Fibroblast of lung (primary cell): ENCODE measurements at regions not wholly inside any gene's neighbourhood (a gene's known extent, or its start where the extent isn't known, plus 50 kb on each side); places are given as distances from the start of the nearest gene placed in this dataset.

Experiments used
- DNase-seq, 2 donors: peaks; one replicate each; pipeline versions ENCODE4 v3.0.0 to v3.0.0-alpha.2; 2010; ENCODE audit warnings: low read depth in 2 of 2
- H2AFZ ChIP-seq: 2 replicates; pipeline ENCODE4 v1.5.1; 2012; ENCODE audit warnings: low read length, control low read depth, inconsistent platforms
- H3K27ac ChIP-seq: 2 replicates; pipeline ENCODE4 v1.5.1; 2011; ENCODE audit warnings: low read length, control low read depth; ENCODE audit not compliant: insufficient read depth
- H3K27me3 ChIP-seq: 2 replicates; pipeline ENCODE4 v1.5.1; 2011; ENCODE audit warnings: mild to moderate bottlenecking, low read length; ENCODE audit not compliant: control insufficient read depth, insufficient read depth
- H3K36me3 ChIP-seq: 2 replicates; pipeline ENCODE4 v1.5.1; 2011; ENCODE audit warnings: low read length; ENCODE audit not compliant: control insufficient read depth, insufficient read depth
- H3K4me1 ChIP-seq: 2 replicates; pipeline ENCODE4 v1.5.1; 2011; ENCODE audit warnings: low read length; ENCODE audit not compliant: control insufficient read depth, insufficient read depth; ENCODE audit errors: extremely low read depth
- H3K4me2 ChIP-seq: 2 replicates; pipeline ENCODE4 v1.5.1; 2011; ENCODE audit warnings: low read length, control low read depth; ENCODE audit not compliant: insufficient read depth; ENCODE audit errors: extremely low read depth
- H3K4me3 ChIP-seq, 4 experiments: fragments of 200-600 bp in 1 of 4; sonication (generic) in 1 of 4; replicated peaks in 1 of 4; 2 replicates each; pipeline ENCODE4 v1.5.1; 2011 to 2016; ENCODE audit warnings: low read length in 4 of 4, low read depth in 3 of 4, mild to moderate bottlenecking in 3 of 4, control low read depth in 2 of 4, inconsistent platforms in 1 of 4, mixed read lengths in 1 of 4; ENCODE audit not compliant: insufficient read depth in 1 of 4; ENCODE audit errors: control extremely low read depth in 1 of 4
- H3K79me2 ChIP-seq: 2 replicates; pipeline ENCODE4 v1.5.1; 2012; ENCODE audit warnings: mild to moderate bottlenecking, low read length, inconsistent platforms; ENCODE audit not compliant: control insufficient read depth, insufficient read depth
- H3K9ac ChIP-seq: 2 replicates; pipeline ENCODE4 v1.5.1; 2011; ENCODE audit warnings: mild to moderate bottlenecking, low read length, control low read depth; ENCODE audit not compliant: insufficient read depth
- H3K9me3 ChIP-seq: 2 replicates; pipeline ENCODE4 v1.5.1; 2012; ENCODE audit warnings: low read depth, low read length; ENCODE audit not compliant: control insufficient read depth, insufficient read depth
- H4K20me1 ChIP-seq: 2 replicates; pipeline ENCODE4 v1.5.1; 2011; ENCODE audit warnings: low read length; ENCODE audit not compliant: control insufficient read depth, insufficient read depth; ENCODE audit errors: extremely low read depth
- EZH2 ChIP-seq: IDR thresholded peaks from 2 replicates; pipeline ENCODE4 v1.5.1; 2012; ENCODE audit warnings: low read length, control low read depth, mild to moderate bottlenecking; ENCODE audit errors: missing control alignments
- TF ChIP-seq, protein P1 (sequence below), 2 donors: IDR thresholded peaks in 1 of 2; conservative IDR thresholded peaks in 1 of 2; 1 replicate in 1 of 2; 2 replicates in 1 of 2; pipeline ENCODE4 v1.5.1; 2011 to 2012; ENCODE audit warnings: low read length in 2 of 2, control low read depth in 1 of 2, inconsistent platforms in 1 of 2, low read depth in 1 of 2, mild to moderate bottlenecking in 1 of 2

DNA sequence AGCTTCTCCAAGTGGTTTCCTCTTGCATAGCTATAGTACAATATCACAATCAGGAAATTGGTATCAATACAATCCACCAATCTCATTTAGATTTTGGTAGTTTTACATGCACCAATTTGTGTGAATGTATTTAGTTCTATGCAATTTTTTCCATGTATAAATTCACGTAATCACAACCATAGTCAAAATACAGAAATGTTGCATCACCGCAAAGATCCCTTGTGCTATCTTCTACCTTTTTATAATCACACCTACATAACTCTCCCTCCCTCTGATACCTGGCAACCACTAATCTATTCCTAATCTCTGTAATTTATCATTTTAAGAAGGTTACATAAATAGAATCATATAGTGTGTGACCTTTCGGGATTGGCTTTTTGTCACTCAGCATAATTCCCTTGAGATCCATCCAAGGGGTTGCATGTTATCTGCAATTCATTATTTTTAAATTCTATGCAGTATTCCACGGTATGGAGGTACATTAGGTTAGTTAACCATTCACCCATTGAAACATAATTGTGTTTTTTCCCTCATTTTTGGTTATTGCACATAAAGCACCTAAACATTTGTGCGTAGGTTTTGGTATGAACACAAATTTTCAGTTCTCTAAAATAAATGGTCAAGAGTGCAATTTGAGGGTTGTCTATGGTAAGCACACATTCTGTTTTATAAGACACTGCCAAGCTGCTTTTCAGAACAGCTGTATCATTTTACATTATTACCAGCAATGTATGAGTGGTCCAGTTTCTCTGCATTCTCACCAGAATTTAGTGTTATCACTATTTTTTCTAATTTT, 95.1 kb upstream of the SLC22A23 start:
- no peak overlapping the region for H3K4me3 ChIP-seq
- no peaks in the 10 kb centered on the region for H3K9me3 ChIP-seq
- H3K27me3 ChIP-seq, result peaks cover 3% of the 10 kb centered on the region
- no peaks in the 10 kb centered on the region for H3K4me1 ChIP-seq
- no peak for DNase-seq
- TF ChIP-seq, protein P1, sequence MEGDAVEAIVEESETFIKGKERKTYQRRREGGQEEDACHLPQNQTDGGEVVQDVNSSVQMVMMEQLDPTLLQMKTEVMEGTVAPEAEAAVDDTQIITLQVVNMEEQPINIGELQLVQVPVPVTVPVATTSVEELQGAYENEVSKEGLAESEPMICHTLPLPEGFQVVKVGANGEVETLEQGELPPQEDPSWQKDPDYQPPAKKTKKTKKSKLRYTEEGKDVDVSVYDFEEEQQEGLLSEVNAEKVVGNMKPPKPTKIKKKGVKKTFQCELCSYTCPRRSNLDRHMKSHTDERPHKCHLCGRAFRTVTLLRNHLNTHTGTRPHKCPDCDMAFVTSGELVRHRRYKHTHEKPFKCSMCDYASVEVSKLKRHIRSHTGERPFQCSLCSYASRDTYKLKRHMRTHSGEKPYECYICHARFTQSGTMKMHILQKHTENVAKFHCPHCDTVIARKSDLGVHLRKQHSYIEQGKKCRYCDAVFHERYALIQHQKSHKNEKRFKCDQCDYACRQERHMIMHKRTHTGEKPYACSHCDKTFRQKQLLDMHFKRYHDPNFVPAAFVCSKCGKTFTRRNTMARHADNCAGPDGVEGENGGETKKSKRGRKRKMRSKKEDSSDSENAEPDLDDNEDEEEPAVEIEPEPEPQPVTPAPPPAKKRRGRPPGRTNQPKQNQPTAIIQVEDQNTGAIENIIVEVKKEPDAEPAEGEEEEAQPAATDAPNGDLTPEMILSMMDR (conservative IDR thresholded peaks at IDR 0.05 in 1 of 2, IDR thresholded peaks at IDR 0.05 in 1 of 2; ENCODE audit: low read depth in 1 of 2, low read length in 2 of 2), result no peak
- TF ChIP-seq EZH2, result no peak
- H3K4me2 ChIP-seq, result no peak overlapping the region
- no peaks in the 10 kb centered on the region for H3K36me3 ChIP-seq
- no peaks in the 10 kb centered on the region for H4K20me1 ChIP-seq
- H3K79me2 ChIP-seq, result no peaks in the 10 kb centered on the region
- H3K27ac ChIP-seq, result no peak overlapping the region
- H2AFZ ChIP-seq, result no peak overlapping the region
- H3K9ac ChIP-seq, result no peak overlapping the region

DNA sequence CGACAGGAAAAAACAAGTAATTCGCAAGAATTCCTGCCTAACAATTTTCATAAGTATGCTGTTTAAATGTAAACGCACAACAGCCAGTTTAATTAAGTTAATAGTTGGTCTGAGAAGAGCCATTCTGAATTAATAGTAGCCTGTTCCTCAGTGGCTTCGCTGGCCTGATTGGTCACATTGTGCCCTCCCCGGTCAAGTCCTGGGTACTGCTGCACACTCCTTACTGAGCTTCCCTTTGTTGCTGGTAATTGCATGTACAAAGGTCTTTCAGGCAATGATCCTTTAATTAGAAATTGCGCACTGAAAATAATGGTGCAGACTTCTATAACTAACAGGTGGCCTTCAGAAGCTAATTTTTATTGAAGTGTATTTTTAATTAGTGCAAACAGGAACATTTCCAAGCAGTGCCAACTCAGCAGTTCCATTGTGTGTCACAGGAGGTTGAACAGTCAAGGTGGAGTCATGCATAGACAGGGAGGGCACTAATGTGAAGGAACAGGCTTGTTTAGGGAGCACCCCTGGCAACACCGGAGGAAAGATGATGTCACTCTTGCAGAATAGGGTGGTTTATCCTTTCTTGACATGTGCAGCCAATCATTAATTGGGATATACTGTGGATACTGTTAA, 92.6 kb upstream of the SLC22A23 start:
- Histone ChIP-seq H2AFZ (no peak overlapping the region), H3K4me3 (no peak overlapping the region), H3K9me3 (no peaks in the 10 kb centered on the region), H3K36me3 (no peaks in the 10 kb centered on the region), H3K4me2 (no peak overlapping the region), H3K27me3 (peaks cover 5% of the 10 kb centered on the region), H3K4me1 (no peaks in the 10 kb centered on the region), H4K20me1 (no peaks in the 10 kb centered on the region), H3K79me2 (no peaks in the 10 kb centered on the region), H3K9ac (no peak overlapping the region), H3K27ac (no peak overlapping the region)
- TF ChIP-seq EZH2, result no peak
- TF ChIP-seq, protein P1 (conservative IDR thresholded peaks at IDR 0.05 in 1 of 2, IDR thresholded peaks at IDR 0.05 in 1 of 2; ENCODE audit: low read depth in 1 of 2, low read length in 2 of 2), result no peak
- DNase-seq, result no peak

GRCh38 chr6:3546121-3546520, 89.3 kb upstream of the SLC22A23 start:
- Histone ChIP-seq H3K4me3 (no peak overlapping the region), H3K9me3 (no peaks in the 10 kb centered on the region), H3K4me1 (no peaks in the 10 kb centered on the region), H4K20me1 (no peaks in the 10 kb centered on the region), H3K4me2 (no peak overlapping the region), H3K27ac (no peak overlapping the region), H3K79me2 (no peaks in the 10 kb centered on the region), H3K36me3 (no peaks in the 10 kb centered on the region), H2AFZ (no peak overlapping the region), H3K9ac (no peak overlapping the region), H3K27me3 (peaks cover 2% of the 10 kb centered on the region)
- DNase-seq, result no peak
- TF ChIP-seq, protein P1 (conservative IDR thresholded peaks at IDR 0.05 in 1 of 2, IDR thresholded peaks at IDR 0.05 in 1 of 2; ENCODE audit: low read depth in 1 of 2, low read length in 2 of 2), result no peak
- TF ChIP-seq EZH2, result no peak
